GM18508 (cell line): ENCODE measurements at regions not wholly inside any gene's neighbourhood (a gene's known extent, or its start where the extent isn't known, plus 50 kb on each side); places are given as distances from the start of the nearest gene placed in this dataset.
"Not testable (repeated sequence)": the region's sequence is repeated elsewhere in the genome, so short reads cannot be mapped to it uniquely, and the experiment has no call there.

Source experiments
- ATAC-seq: cut with Tn5 transposase; IDR thresholded peaks from one replicate; pipeline ENCODE4 v1.9.1; 2021; ENCODE audit warnings: moderate number of reproducible peaks; ENCODE audit not compliant: insufficient read depth, unreplicated experiment

DNA sequence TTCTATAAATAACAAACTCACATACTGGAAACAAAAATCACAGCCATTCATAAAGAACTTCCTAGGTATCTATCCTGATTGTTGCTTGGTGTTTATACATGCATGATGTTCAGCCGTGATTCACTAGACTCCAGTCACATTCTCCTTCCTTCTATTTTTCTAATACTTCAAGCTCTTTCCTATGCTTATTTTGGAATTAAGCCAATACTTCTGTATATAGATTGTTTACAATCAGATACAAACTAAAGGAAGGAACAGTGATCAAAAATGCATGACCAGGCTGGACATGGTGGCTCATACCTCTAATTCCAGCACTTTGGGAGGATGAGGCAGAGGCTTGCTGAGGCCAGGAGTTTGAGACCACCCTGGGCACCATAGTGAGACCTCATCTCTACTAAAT, 377.5 kb upstream of the IRAK1BP1 start:
- ATAC-seq, result no peak

DNA sequence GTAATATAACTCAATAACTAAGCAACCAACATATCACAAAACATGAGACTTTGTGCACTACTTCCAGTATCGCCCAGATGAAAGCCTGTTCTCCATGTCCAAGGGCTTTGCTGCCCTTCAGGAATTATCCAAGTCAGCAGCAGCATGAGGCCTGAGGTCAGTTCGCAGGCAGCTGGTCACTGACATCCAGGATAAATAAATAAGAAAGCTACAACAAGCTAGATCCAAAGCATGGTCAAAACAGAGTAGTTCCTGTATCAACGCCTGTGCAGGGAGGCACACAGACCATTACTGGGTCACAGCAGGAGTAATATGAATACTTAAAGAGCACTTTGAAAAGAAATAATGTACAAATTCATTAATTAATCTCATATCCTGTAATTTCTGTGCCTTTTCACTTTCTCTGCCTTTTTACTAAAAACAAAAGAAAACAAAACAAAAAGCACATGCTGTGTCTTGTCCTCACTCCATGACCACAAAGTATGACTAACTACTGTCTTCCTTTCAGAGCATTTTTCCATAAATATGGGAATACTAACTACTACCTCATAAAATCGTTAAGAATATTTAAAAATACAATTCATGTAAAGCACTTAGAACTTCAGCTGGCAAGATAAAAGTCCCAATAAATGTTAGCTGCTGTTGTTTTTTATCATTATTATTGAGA, 374.9 kb upstream of the IRAK1BP1 start:
- no peak for ATAC-seq

DNA sequence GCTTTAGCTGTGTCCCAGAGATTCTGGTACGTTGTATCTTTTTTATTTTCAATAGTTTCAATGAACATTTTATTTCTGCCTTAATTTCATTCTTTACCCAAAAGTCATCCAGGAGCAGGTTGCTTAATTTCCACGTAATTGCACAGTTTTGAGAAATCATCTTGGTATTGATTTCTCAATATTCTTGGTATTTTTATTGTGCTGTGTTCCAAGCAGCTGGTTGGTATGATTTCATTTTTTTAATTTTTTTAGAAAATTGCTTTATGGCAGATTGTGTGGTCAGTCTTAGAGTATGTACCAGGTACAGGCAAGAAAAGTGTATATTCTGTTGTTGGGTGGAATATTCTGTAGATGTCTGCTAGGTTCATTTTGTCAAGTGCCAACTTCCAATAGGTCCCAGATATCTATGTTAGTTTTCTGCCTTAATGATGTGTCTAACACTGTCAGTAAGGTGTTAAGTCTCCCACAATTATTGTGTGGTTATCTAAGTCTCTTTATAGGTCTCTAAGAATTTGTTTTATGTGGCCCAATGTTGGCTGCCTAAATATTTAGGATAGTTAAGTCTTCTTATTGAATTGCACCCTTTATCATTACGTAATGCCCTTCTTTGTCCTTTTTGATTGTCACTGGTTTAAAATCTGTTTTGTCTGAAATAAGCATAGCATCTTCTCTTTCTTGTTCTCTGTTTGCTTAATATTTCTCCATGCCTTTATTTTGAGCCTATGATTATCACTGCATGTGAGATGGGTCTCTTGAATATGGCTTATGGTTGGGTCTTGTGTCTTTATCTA, 366.9 kb upstream of the IRAK1BP1 start:
- ATAC-seq, result no peak

DNA sequence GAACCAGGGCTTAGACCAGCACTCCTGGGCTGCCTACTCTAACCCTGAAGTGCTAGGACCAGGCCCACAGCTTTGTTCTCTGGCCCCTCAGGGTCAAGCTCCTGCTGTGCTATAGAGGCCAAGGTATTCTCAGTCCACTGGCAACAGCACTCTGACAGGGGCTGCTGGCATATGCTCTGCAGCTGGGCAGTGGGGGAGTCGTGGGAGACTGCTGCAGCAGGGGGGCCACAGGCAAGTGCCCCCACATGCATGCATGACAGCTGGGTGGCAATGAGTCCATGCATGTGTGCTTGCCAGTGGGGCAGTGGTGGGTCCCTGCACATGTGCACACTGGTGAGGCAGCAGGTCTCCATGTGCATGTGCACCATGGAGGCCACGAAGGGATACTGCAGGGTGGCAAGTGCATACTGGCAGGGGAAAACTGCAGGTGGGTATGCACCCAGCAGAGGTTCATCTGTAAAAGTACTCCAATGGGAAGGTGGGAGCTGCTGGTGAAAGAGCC, 364.9 kb upstream of the IRAK1BP1 start:
- no peak for ATAC-seq

DNA sequence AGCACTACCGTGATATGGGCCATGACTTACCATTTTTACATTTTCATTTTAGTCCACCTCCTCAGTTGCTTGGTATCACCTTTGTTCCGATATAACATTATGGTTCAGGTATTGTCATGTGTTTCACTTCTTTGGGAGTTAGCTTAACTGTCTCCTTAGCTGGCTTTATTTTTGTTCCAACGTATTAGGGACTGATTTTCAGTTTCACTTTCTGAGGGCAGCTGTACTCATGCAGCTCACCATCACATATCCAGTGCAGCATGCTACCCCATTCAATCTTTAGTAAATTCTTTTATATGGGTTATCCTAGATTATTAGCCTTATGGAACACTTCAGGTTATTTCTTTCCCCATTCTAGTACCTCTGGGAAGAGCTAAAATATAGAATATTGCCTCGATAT, 362.2 kb upstream of the IRAK1BP1 start:
- no peak for ATAC-seq

DNA sequence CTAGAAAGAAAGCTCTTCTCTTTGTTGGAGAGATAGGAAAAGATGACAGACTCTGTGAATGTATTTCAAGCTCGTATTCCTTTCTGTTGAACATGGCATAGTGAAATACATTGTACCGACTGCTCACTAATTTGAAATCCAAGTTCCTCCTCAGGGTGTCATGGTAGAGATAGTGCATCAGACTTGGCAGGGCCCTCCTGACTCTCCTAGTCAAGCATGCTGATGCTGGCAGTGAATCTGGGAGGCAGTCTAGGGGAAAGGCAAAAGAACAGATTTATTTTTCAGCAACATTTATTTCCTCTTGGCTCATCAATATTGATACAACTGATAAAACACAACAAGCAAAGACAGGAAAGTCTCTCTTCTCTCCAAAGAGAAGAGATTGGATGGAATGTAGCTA, 356.3 kb upstream of the IRAK1BP1 start:
- ATAC-seq, result no peak

DNA sequence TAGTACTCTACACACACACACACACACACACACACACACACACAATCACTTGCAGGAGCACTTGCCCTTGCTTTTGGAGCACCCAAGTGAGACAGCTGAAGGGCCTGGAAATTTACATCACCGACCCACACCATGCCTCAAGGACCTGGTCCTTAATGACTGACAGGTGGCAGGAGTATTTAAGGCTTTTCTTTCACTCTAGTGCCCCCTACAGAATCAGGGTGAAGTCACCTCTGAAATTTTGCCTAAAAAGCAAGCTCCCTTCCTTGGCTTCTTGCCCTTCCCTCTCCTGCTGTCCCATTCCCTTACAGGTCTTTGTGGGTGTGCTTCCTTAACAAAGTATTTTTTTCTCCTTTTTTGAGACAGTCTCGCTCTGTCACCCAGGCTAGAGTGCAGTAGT, 353.5 kb upstream of the IRAK1BP1 start:
- no peak for ATAC-seq

DNA sequence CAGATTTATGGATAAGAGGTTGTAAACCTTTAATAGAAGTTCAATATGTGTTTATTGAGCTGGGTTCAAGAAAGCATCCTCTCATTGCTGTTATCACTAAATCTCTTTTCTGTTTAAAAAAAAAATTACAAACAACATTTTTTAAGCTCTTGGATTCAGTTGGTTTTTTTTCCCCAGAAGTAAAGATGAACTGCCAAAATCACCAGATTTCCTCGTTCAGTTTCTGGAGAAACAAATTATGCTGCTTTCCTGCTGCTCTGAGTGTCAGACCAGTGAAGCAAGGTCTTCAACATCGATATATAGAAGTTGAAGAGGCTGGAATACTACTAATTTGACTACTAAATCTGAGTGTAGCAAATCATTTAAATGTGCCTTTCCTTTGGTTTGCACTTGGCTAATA, 352.1 kb upstream of the IRAK1BP1 start:
- ATAC-seq, result no peak

DNA sequence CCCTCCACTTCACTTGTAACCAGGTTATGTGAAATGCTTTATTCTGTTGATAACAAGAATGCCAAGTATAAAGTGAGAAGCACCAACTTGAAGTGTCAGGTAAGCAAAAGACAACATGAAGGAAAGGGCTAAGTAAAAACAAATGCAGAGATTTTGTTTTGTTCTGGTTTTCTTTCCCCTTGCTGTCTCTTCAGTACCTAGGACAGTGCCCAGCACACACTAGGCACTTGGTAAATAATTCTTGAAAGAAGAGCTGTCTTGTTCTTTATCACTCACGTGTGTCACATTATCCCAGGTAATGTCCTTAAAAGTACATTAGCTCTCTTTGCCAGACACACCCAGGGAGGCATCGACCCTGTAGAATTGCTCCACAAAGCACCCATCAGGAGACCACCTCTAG, 350.0 kb upstream of the IRAK1BP1 start:
- no peak for ATAC-seq

DNA sequence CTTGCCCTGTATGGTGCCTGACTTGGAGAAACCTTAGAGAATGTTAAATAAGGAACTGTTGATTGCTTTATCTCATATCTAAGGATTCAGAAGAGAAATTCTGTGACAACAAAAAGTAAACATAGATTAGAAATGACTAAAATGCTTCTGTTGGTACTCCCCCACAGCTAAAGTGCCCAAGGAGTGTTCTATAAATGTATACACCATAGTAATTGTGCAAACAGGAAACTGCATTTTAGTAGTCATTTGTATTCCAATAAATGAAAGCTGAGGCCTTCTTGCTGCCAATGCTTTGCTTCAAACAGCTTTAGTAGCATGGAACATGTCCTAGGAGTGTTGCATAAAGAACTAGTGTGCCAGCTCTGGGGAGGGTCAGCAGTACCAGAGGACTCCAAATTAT, 343.7 kb upstream of the IRAK1BP1 start:
- ATAC-seq, result no peak

DNA sequence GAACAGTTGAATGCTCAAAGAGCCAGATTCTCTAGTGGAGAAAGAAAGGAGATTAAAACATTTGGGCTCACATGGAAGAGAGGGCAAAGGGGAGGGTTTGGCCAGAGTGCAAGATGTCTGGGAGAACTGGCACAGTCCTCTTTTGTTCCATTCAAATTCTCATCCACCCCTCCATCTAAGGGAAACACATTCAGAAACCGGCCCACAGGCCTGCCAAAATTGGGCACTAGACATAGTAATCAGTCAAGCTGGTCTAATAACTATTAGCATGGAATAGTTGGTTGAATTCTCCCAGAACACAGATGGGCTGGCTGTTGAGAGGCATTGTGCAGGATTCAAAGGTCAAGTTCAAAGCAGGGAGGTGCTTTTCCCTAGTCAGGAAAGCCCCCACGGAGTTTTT, 341.4 kb upstream of the IRAK1BP1 start:
- ATAC-seq, result no peak

DNA sequence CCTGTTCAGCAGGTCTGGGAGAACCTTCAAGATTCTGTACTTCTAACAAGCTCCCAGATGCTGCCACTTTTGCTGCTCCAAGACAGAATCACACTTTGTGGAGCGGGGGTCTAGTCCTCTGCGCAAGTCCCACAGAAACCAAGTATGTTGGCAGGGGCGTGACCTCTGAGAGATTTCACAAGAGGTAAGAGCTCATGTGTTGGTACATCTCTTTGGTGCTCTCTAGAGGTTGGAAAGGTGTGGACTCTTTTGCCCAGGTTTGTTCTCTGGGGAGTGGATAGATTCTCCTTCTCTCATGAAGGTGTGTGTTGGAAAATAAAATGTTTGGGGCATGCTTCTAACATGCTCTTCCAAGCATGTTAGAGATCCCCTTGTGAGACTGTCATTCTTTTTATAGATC, 340.9 kb upstream of the IRAK1BP1 start:
- ATAC-seq, result no peak

DNA sequence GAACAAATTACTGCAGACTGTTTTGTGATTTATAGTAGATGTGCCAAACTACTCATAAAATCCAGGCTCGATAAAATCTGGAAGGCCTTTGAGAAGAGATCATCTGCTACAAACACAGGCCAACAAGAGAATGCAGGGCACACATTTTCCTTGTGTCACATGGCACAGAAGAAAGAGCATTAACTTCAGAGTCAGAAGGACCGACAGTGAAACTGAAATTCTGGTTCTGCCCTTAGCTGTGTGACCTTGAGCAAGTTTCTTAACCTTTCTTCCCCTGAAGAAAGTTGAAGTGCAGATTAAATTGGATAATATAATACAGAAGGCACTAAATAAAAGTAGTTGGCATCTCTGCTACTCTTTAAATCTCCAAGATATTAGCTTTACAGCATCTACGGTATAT, 338.4 kb upstream of the IRAK1BP1 start:
- ATAC-seq, result no peak

DNA sequence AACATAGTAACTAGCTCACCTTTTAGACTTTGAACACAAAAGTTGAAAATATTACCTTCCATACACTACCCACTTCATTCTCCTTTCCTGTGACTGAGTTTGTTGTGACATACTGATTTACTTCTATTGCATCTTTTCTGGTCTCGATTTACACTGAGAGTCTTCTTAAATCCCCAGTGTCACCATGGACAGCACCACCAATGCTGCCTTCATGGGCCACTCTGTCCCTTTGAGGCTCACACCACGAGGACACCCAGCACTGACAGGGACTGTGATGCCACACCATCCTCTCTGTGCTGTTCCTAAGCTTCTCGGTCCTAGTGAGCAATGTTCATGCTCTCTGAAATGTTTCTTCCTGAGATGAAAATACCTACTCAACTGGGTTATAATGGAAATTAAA, 337.1 kb upstream of the IRAK1BP1 start:
- ATAC-seq, result no peak

DNA sequence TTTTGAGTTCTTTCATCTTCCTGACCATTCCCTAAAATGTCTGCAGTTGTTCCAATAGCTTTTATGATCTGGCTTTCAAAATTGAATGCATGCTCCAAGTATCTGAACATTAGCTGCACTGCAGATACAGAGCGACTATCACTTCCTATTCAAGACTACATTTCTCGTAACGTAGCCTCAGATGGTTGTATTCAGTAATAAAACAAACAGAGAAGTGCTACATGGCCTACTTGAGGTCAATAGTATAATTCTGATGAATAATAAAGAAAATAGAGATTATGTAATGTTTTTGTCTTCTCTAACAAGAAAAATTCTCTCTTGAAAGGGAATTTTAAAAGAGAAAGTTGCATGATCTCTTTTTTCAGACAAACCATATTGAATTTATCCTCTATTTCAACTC, 333.9 kb upstream of the IRAK1BP1 start:
- no peak for ATAC-seq

DNA sequence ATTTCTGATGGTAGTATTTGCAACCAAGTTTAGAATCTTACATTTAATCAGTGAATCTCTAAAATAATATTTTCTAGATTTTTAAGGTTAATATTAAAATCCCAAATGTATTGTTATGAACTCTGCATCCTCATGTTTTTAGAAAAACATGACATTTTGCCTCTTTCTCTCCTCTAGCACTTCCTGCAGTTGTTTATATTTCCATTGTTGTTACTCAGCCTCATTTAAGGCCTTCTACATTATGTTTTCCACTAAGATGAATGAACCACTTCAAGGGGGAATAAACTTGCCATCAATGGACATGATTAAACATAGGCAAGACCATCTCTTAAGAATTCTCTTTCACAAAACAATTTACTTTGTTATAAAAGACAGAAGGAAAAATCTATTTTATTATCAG, 333.5 kb upstream of the IRAK1BP1 start:
- ATAC-seq, result no peak

DNA sequence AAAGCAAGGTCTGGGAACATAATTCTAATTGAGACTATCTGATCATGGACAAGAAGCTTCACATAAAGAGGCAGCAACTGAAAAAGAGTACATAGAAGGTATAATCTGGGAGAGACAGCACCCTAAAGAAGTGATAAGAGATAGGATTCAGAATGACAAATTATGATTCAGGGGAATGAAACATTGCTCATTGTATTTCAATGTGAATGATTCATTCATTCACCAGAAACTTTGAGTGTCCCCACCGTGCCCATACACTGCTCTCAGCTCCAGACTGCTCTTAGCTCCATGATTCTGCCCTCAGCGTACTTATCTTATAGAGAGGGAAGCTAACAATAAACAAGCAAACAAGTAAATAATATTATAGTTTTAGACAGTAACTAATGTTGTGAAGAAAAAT, 329.3 kb upstream of the IRAK1BP1 start:
- ATAC-seq, result no peak

DNA sequence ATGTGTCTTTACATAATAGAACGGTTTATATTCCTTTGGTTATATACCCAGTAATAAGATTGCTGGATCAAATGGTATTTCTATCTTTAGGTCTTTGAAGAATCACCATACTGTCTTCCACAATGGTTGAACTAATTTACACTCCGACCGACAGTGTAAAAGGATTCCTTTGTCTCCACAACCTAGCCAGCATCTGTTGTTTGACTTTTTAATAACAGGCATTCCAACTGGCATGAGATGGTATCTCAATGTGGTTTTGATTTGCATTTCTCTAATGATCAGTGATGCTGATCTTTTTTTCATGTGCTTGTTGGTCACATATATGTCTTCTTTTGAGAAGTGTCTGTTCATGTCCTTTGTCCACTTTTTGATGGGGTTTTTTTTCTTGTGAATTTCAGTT, 319.7 kb upstream of the IRAK1BP1 start:
- ATAC-seq, result not testable (repeated sequence)

DNA sequence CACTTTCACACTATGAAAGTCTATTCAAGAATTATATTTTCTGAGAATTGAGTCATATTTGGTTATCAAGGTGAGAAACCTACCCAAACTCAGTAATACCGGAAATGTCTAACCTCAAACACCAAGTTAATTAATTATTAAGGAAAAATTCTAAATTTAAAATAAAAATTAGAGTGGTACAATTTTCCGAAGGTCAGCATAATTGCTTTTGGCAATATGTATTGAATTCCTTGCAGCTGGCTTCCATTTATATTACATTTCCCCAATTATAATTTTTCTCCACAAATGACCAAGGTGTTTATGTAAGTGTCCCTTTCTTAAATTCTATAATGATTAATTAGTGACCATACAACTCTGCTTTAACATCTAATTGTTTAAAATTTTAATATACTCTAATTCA, 316.0 kb upstream of the IRAK1BP1 start:
- ATAC-seq, result no peak

DNA sequence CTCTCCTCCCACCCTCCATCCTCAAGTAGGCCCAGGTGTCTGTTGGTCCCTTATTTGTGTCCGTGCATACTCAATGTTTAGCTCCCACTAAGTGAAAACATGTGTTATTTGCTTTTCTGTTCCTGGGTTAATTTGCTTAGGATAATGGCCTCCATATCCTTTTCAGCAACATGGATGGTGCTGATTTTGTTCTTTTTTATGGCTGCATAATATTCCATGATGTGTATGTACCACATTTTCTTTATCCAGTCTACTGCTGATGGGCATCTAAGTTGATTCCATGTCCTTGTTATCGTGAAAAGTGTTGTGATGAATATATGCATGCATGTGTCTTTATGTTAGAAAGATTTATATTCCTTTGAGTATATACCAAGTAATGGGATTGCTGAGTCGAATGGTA, 314.9 kb upstream of the IRAK1BP1 start:
- no peak for ATAC-seq

DNA sequence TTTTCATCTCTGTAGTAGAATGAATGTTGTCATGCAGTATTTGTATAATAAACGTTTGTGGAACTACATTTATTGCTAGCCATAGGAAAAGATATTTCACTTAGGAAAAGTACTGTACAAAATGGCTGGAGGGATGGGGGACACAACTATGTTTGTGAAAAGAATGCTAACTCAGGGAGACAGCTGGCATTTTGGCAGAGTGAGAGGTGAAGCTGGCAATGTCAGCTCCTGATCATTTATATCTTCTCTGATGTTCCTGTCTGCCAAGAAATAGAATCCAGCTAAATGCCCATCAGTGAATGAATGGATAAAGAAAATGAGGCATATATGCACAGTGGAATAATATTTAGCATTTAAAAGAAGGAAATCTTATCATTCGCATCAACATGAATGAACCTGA, 313.0 kb upstream of the IRAK1BP1 start:
- ATAC-seq, result no peak

DNA sequence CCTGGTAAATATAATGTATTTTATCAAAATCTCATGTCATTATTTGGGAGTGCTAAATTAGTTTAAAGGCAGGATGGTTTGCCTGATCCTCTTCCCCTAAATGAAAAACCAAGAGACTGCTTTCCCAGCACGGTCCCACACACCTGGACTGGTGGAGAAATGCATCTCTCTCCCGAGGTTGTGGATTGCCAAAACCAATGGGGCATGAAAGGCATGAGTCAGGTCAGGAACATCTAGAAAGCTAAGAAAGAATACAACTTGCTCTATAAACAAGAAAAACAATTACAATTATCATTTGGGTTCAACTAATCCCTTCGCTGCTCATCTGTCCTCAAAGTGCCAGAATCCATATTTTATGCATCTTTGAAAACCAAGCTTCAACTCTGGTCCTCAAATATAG, 308.3 kb upstream of the IRAK1BP1 start:
- no peak for ATAC-seq
